Uterus (tissue), 2 donors: ENCODE measurements at regions not wholly inside any gene's neighbourhood (a gene's known extent, or its start where the extent isn't known, plus 50 kb on each side); places are given as distances from the start of the nearest gene placed in this dataset.

Experiments
- CTCF ChIP-seq, 4 experiments: fragments of 200-600 bp in 2 of 4; fragments of 450-650 bp in 2 of 4; sonication (generic) in 2 of 4; IDR thresholded peaks; one replicate each; pipeline ENCODE4 v1.5.1; 2016 to 2019; ENCODE audit warnings: antibody characterized with exemption in 4 of 4, mild to moderate bottlenecking in 2 of 4, moderate library complexity in 1 of 4
- POLR2A ChIP-seq, 2 donors: fragments of 450-650 bp; IDR thresholded peaks; one replicate each; pipeline ENCODE4 v1.6.1; 2016; ENCODE audit warnings: antibody characterized with exemption in 2 of 2, mild to moderate bottlenecking in 1 of 2, moderate library complexity in 1 of 2

- TF ChIP-seq CTCF (IDR thresholded peaks at IDR 0.05) (no peak), POLR2A (IDR thresholded peaks at IDR 0.05) (no peak)
Observed at GRCh38 chr14:54127526-54127925, 170.9 kb upstream of the BMP4 start.
